ENCODE measurements at regions not wholly inside any gene's neighbourhood (a gene's known extent, or its start where the extent isn't known, plus 50 kb on each side); places are given as distances from the start of the nearest gene placed in this dataset.

GRCh38 chr20:48276021-48276342 is 490.7 kb upstream of the SULF2 start:
- TF ChIP-seq, protein P1, sequence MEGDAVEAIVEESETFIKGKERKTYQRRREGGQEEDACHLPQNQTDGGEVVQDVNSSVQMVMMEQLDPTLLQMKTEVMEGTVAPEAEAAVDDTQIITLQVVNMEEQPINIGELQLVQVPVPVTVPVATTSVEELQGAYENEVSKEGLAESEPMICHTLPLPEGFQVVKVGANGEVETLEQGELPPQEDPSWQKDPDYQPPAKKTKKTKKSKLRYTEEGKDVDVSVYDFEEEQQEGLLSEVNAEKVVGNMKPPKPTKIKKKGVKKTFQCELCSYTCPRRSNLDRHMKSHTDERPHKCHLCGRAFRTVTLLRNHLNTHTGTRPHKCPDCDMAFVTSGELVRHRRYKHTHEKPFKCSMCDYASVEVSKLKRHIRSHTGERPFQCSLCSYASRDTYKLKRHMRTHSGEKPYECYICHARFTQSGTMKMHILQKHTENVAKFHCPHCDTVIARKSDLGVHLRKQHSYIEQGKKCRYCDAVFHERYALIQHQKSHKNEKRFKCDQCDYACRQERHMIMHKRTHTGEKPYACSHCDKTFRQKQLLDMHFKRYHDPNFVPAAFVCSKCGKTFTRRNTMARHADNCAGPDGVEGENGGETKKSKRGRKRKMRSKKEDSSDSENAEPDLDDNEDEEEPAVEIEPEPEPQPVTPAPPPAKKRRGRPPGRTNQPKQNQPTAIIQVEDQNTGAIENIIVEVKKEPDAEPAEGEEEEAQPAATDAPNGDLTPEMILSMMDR (IDR thresholded peaks at IDR 0.05): no peak

- TF ChIP-seq, protein P1 (IDR thresholded peaks at IDR 0.05): no peak
Measured at GRCh38 chr20:48275286-48276020, 490.2 kb upstream of the SULF2 start.

DNA sequence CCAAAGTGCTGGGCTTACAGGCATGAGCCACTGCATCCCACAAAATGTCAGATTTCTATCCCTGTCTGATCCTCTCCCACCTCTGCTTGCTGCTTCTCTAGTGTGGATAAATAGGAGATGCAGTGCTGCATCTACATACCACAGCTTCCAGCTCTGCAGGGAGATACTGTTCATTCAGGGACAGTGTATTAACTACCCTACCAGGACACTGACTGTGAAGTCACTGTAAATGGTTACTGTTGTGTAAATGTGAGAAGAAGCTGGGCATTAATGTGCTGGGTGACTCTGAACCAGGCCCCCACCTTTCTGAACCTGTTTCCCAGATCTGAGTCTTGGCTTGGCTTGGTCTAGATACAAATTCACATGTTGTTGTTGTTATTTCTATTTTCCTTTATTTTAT is 488.6 kb upstream of the SULF2 start:
- TF ChIP-seq, protein P1 (IDR thresholded peaks at IDR 0.05): no peak

- TF ChIP-seq, protein P1 (IDR thresholded peaks at IDR 0.05): no peak
Measured at GRCh38 chr20:48270885-48271284, 485.6 kb upstream of the SULF2 start.

- TF ChIP-seq, protein P1 (IDR thresholded peaks at IDR 0.05): no peak
Measured at GRCh38 chr20:48267860-48268633, 482.8 kb upstream of the SULF2 start.

DNA sequence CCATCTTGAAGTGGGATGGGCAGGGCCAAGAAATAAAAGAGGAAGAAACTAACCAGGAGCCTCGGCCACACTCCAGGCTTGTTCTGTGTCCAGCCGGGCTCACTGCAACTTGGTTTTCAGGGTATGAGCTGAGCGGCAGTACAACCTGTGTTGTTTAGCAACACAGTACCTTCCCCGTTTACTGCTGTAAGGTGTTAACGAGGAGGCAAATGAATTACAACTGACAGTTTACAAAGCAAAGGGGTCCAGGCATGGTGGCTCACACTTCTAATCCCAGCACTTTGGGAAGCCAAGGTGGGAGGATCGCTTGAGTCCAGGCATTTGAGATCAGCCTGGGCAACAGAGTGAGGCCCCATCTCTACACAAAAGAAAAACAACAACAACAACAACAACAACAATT is 481.3 kb upstream of the SULF2 start:
- TF ChIP-seq, protein P1 (IDR thresholded peaks at IDR 0.05): no peak

DNA sequence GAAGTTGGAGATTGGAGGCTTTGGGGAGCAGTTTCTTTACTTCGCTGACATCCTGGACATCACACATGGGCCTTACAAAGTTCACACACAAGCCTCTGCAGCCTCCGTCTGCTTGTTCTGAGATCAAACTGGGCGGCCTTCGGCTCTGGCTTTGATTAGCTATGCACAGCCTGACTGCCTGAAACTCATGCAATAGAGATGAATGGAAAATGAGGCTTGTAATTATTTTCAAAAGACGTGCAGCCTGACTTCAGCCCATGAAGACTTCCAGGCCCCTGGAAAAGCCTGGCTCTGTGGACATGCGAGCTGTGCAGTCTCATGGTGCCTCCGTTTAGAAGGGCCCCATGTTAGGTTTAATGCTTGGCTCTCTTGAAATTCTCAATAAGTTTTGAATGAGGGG is 480.5 kb upstream of the SULF2 start:
- TF ChIP-seq, protein P1 (IDR thresholded peaks at IDR 0.05): no peak
